GM12878 (cell line): ENCODE measurements at regions not wholly inside any gene's neighbourhood (a gene's known extent, or its start where the extent isn't known, plus 50 kb on each side); places are given as distances from the start of the nearest gene placed in this dataset.

Experiments
- ATAC-seq: fragments of 200-7000 bp; cut with Tn5 transposase; 3 replicates; pipeline ENCODE4 v1.9.1; 2020; ENCODE audit warnings: mild to moderate bottlenecking, moderate library complexity
- BruUV-seq: library from RNA; stranded (reverse); fragments of 400-500 nt; replicated peaks from 2 replicates; lab custom pipeline; 2021; lab: Mats Ljungman, UMichigan
- CTCF ChIA-PET: fragments of 300-600 bp; sonication (Branson Sonifier 250); formaldehyde crosslinking; extraction: SDS; loops from one replicate; lab custom pipeline; 2021; ENCODE audit warnings: inconsistent platforms; lab: Yijun Ruan, JAX
- POLR2A ChIA-PET: fragments of 350-600 bp; formaldehyde crosslinking; extraction: SDS; loops from one replicate; lab custom pipeline; 2021; ENCODE audit warnings: inconsistent platforms; lab: Charles Lee
- RAD21 ChIA-PET: fragments of 300-600 bp; sonication (Branson Sonifier 250); formaldehyde crosslinking; loops from one replicate; lab custom pipeline; 2023; ENCODE audit warnings: antibody characterized with exemption; ENCODE audit not compliant: unreplicated experiment; lab: Charles Lee
- SMC1A ChIA-PET: fragments of 300-600 bp; sonication (Branson Sonifier 250); formaldehyde crosslinking; loops from one replicate; lab custom pipeline; 2023; ENCODE audit not compliant: unreplicated experiment, uncharacterized antibody; lab: Charles Lee
- DNase-seq: peaks from one replicate; pipeline ENCODE4 v3.0.0-alpha.2; 2011; ENCODE audit warnings: low read depth, low spot score
- FAIRE-seq: peaks from 3 replicates; lab custom pipeline; 2011; peaks lifted over from hg19 to GRCh38; lab: Jason Lieb, UNC
- H2AFZ ChIP-seq: 2 replicates; pipeline ENCODE4 v1.6.0; 2011; ENCODE audit warnings: low read depth, low read length, control low read depth; ENCODE audit not compliant: control insufficient read depth
- H3K27ac ChIP-seq: 2 replicates; pipeline ENCODE4 v1.5.1; 2011; ENCODE audit warnings: control low read depth; ENCODE audit not compliant: control insufficient read depth, insufficient read depth
- H3K27me3 ChIP-seq, 2 experiments: replicated peaks in 1 of 2; 2 replicates each; pipeline versions ENCODE4 v1.6.0 to v1.6.1; 2011; ENCODE audit warnings: low read length in 1 of 2; ENCODE audit not compliant: control insufficient read depth in 2 of 2, insufficient read depth in 2 of 2
- H3K36me3 ChIP-seq, 2 experiments: 2 replicates each; pipeline ENCODE4 v1.5.1; 2011; ENCODE audit warnings: low read length in 1 of 2; ENCODE audit not compliant: control insufficient read depth in 2 of 2, insufficient read depth in 2 of 2
- H3K4me1 ChIP-seq: 2 replicates; pipeline ENCODE4 v1.6.1; 2011; ENCODE audit warnings: mild to moderate bottlenecking, low read length, moderate library complexity, mixed read lengths; ENCODE audit not compliant: control insufficient read depth, insufficient read depth
- H3K4me2 ChIP-seq: 2 replicates; pipeline ENCODE4 v1.6.0; 2011; ENCODE audit warnings: control low read depth; ENCODE audit not compliant: control insufficient read depth, insufficient read depth
- H3K4me3 ChIP-seq: fragments of 200-600 bp; sonication (generic); 2 replicates; pipeline ENCODE4 v1.5.1; 2016
- H3K79me2 ChIP-seq: 2 replicates; pipeline ENCODE4 v1.6.0; 2011; ENCODE audit warnings: low read length; ENCODE audit not compliant: control insufficient read depth, insufficient read depth
- H3K9ac ChIP-seq: 2 replicates; pipeline ENCODE4 v1.8.0; 2011; ENCODE audit warnings: low read length, control low read depth, mixed read lengths; ENCODE audit not compliant: control insufficient read depth, insufficient read depth
- H3K9me3 ChIP-seq: replicated peaks from 3 replicates; pipeline ENCODE4 v1.5.1; 2011; ENCODE audit warnings: mild to moderate bottlenecking, low read length; ENCODE audit not compliant: control insufficient read depth, insufficient read depth
- H4K20me1 ChIP-seq: 2 replicates; pipeline ENCODE4 v1.6.0; 2011; ENCODE audit not compliant: control insufficient read depth, insufficient read depth
- CHD2 ChIP-seq: IDR thresholded peaks from 2 replicates; pipeline ENCODE4 v1.6.1; 2011; ENCODE audit warnings: low read depth, low read length, improper control_type of control experiment, borderline replicate concordance
- GABPA ChIP-seq: IDR thresholded peaks from 2 replicates; pipeline ENCODE4 v1.6.1; 2014; ENCODE audit warnings: antibody characterized with exemption, low read depth, mild to moderate bottlenecking, inconsistent platforms
- HCFC1 ChIP-seq: fragments of 150-350 bp; IDR thresholded peaks from 2 replicates; pipeline ENCODE4 v1.6.1; 2014; ENCODE audit warnings: low read length
- IKZF1 ChIP-seq: fragments of 450-650 bp; conservative IDR thresholded peaks from 2 replicates; pipeline ENCODE4 v1.6.1; 2017; ENCODE audit warnings: antibody characterized with exemption, mild to moderate bottlenecking
- IRF4 ChIP-seq: IDR thresholded peaks from 2 replicates; pipeline ENCODE4 v1.6.1; 2011; ENCODE audit warnings: low read depth, low read length
- NFYB ChIP-seq: IDR thresholded peaks from 2 replicates; pipeline ENCODE4 v1.6.1; 2011; ENCODE audit warnings: low read depth, mild to moderate bottlenecking, low read length, improper control_type of control experiment, moderate library complexity; ENCODE audit not compliant: insufficient read depth
- PRDM15 ChIP-seq: fragments of 450-650 bp; formaldehyde crosslinking; IDR thresholded peaks from 2 replicates; pipeline ENCODE4 v1.4.0; 2020; ENCODE audit warnings: mild to moderate bottlenecking, moderate library complexity
- REST ChIP-seq: IDR thresholded peaks from 2 replicates; pipeline ENCODE4 v1.6.1; 2012; ENCODE audit warnings: mild to moderate bottlenecking, low read depth, low read length
- SREBF2 ChIP-seq: IDR thresholded peaks from 2 replicates; pipeline ENCODE4 v1.6.1; 2012; ENCODE audit warnings: mild to moderate bottlenecking, low read length
- WGBS: methylation state at CpG from one replicate; pipeline ENCODE4 v1.1.6; 2016; ENCODE audit warnings: low lambda C conversion rate; ENCODE audit not compliant: insufficient replicate concordance, insufficient coverage; ENCODE audit errors: missing lambda C conversion rate; 5-methylcytosine and 5-hydroxymethylcytosine counted together
- in situ Hi-C: fragments of 300-500 bp; cut with MboI; formaldehyde crosslinking; loops from 9 replicates; pipeline ENCODE4 v1.14.3; 2018; ENCODE audit warnings: mixed read lengths
- intact Hi-C: fragments of 100-400 bp; cut with micrococcal nuclease; formaldehyde crosslinking; loops from one replicate; pipeline ENCODE4 v1.14.2; 2022; ENCODE audit not compliant: unreplicated experiment

GRCh38 chr16:76791151-76791550 lies 399.8 kb upstream of the MON1B start:
- FAIRE-seq: no peak
- no peaks in the 10 kb centered on the region for H3K9me3 ChIP-seq
- no peak overlapping the region for H3K4me2 ChIP-seq
- H3K27ac ChIP-seq: no peak overlapping the region
- H3K4me3 ChIP-seq: no peak overlapping the region
- H4K20me1 ChIP-seq: no peaks in the 10 kb centered on the region
- ChIA-PET CTCF (no interaction called here), RAD21 (no interaction called here), SMC1A (interaction anchor here (1.1 to 2.3 kb wide), 2 partner anchors 27 to 59 kb away, joined by 3 to 7 read pairs; no protein-coding TSS in a partner anchor), POLR2A (no interaction called here)
- DNase-seq: no peak
- intact Hi-C loops: no loop called here
- no peaks in the 10 kb centered on the region for H3K4me1 ChIP-seq
- in situ Hi-C loops: no loop called here
- WGBS: 98% methylated on average over 2 of the region's 2 CpGs
- H2AFZ ChIP-seq: no peak overlapping the region
- ATAC-seq: no peak
- no peak for TF ChIP-seq SREBF2
- TF ChIP-seq REST: no peak
- no peak for TF ChIP-seq PRDM15 (CRISPR knock-in tag)
- TF ChIP-seq IKZF1: no peak
- no peak for TF ChIP-seq NFYB
- no peak for TF ChIP-seq GABPA
- no peak for TF ChIP-seq IRF4
- no peak for TF ChIP-seq HCFC1
- no peak for TF ChIP-seq CHD2
- no peak overlapping the region for H3K9ac ChIP-seq
- no peaks in the 10 kb centered on the region for H3K27me3 ChIP-seq
- H3K79me2 ChIP-seq: no peaks in the 10 kb centered on the region
- BruUV-seq: no TSS peak
- H3K36me3 ChIP-seq: no peaks in the 10 kb centered on the region
